Activated B cell treated with CpG ODN at 0.5 μM for 24 hours (primary cell): ENCODE measurements at regions not wholly inside any gene's neighbourhood (a gene's known extent, or its start where the extent isn't known, plus 50 kb on each side); places are given as distances from the start of the nearest gene placed in this dataset.

Source experiments
- ATAC-seq: fragments of 200-7000 bp; cut with Tn5 transposase; one replicate; pipeline ENCODE4 v1.10.0; 2021; ENCODE audit warnings: low read depth, mild to moderate bottlenecking, moderate library complexity
- CTCF ChIA-PET: fragments of 350-600 bp; sonication (Branson Sonifier 250); formaldehyde crosslinking; loops from one replicate; lab custom pipeline; 2021; ENCODE audit warnings: antibody characterized with exemption; lab: Charles Lee
- POLR2A ChIA-PET: fragments of 350-600 bp; sonication (Branson Sonifier 250); formaldehyde crosslinking; loops from one replicate; lab custom pipeline; 2021; ENCODE audit warnings: antibody characterized with exemption; lab: Charles Lee
- DNase-seq: peaks from one replicate; pipeline ENCODE4 v3.0.0; 2022
- H3K27ac Mint-ChIP-seq: one replicate; pipeline ENCODE4 v1.8.0; 2020; ENCODE audit warnings: mixed read lengths
- H3K27me3 Mint-ChIP-seq: one replicate; pipeline ENCODE4 v1.8.0; 2021; ENCODE audit warnings: mixed read lengths
- H3K36me3 Mint-ChIP-seq: one replicate; pipeline ENCODE4 v1.8.0; 2021; ENCODE audit warnings: low read depth, mixed read lengths
- H3K4me1 Mint-ChIP-seq: one replicate; pipeline ENCODE4 v1.8.0; 2021; ENCODE audit warnings: mixed read lengths
- H3K4me3 Mint-ChIP-seq: one replicate; pipeline ENCODE4 v1.8.0; 2020; ENCODE audit warnings: mild to moderate bottlenecking, mixed read lengths
- H3K9me3 Mint-ChIP-seq: one replicate; pipeline ENCODE4 v1.8.0; 2020; ENCODE audit warnings: mixed read lengths
- CTCF ChIP-seq: fragments of 200-600 bp; IDR thresholded peaks from one replicate; pipeline ENCODE4 v1.8.0; 2022; ENCODE audit warnings: antibody characterized with exemption, mild to moderate bottlenecking
- intact Hi-C: fragments of 100-400 bp; cut with micrococcal nuclease; formaldehyde crosslinking; loops from one replicate; pipeline ENCODE4 v1.15.1; 2024

GRCh38 chr14:53701108-53701875, 255.3 kb downstream of the BMP4 start:
- Mint-ChIP-seq H3K36me3 (no peaks in the 10 kb centered on the region), H3K9me3 (no peaks in the 10 kb centered on the region), H3K4me1 (no peaks in the 10 kb centered on the region), H3K27ac (no peak overlapping the region), H3K27me3 (no peaks in the 10 kb centered on the region), H3K4me3 (no peak overlapping the region)
- intact Hi-C loops: no loop called here
- ChIA-PET CTCF (no interaction called here), POLR2A (no interaction called here)
- no peak for TF ChIP-seq CTCF
- DNase-seq (no peak), ATAC-seq (no peak)

- no peaks in the 10 kb centered on the region for H3K4me1 Mint-ChIP-seq
- no peaks in the 10 kb centered on the region for H3K9me3 Mint-ChIP-seq
- H3K4me3 Mint-ChIP-seq: no peak overlapping the region
- no peak overlapping the region for H3K27ac Mint-ChIP-seq
- intact Hi-C loops: no loop called here
- no peaks in the 10 kb centered on the region for H3K36me3 Mint-ChIP-seq
- ChIA-PET POLR2A (no interaction called here), CTCF (no interaction called here)
- ATAC-seq (no peak), DNase-seq (no peak)
- no peaks in the 10 kb centered on the region for H3K27me3 Mint-ChIP-seq
- no peak for TF ChIP-seq CTCF
These were observed 260.2 kb downstream of the BMP4 start for GRCh38 chr14:53696217-53696965.

- TF ChIP-seq CTCF: no peak
- Mint-ChIP-seq H3K4me3 (no peak overlapping the region), H3K27me3 (no peaks in the 10 kb centered on the region), H3K27ac (no peak overlapping the region), H3K9me3 (no peaks in the 10 kb centered on the region), H3K4me1 (no peaks in the 10 kb centered on the region), H3K36me3 (no peaks in the 10 kb centered on the region)
- ChIA-PET POLR2A (no interaction called here), CTCF (no interaction called here)
- intact Hi-C loops: no loop called here
- ATAC-seq (no peak), DNase-seq (no peak)
These were observed 260.9 kb downstream of the BMP4 start for GRCh38 chr14:53695692-53696214.

- ChIA-PET POLR2A (no interaction called here), CTCF (no interaction called here)
- ATAC-seq (no peak), DNase-seq (no peak)
- H3K4me1 Mint-ChIP-seq: no peaks in the 10 kb centered on the region
- H3K4me3 Mint-ChIP-seq: no peak overlapping the region
- no peaks in the 10 kb centered on the region for H3K36me3 Mint-ChIP-seq
- no peaks in the 10 kb centered on the region for H3K27me3 Mint-ChIP-seq
- H3K9me3 Mint-ChIP-seq: no peaks in the 10 kb centered on the region
- no peak overlapping the region for H3K27ac Mint-ChIP-seq
- TF ChIP-seq CTCF: no peak
- intact Hi-C loops: no loop called here
These were observed 263.7 kb downstream of the BMP4 start for GRCh38 chr14:53692885-53693284.

GRCh38 chr14:53692451-53692850, 264.2 kb downstream of the BMP4 start:
- H3K9me3 Mint-ChIP-seq: no peaks in the 10 kb centered on the region
- no peak for DNase-seq
- ChIA-PET CTCF (no interaction called here), POLR2A (no interaction called here)
- no peak for TF ChIP-seq CTCF
- no peak overlapping the region for H3K4me3 Mint-ChIP-seq
- H3K4me1 Mint-ChIP-seq: no peaks in the 10 kb centered on the region
- H3K27ac Mint-ChIP-seq: no peak overlapping the region
- ATAC-seq: no peak
- intact Hi-C loops: no loop called here
- no peaks in the 10 kb centered on the region for H3K36me3 Mint-ChIP-seq
- no peaks in the 10 kb centered on the region for H3K27me3 Mint-ChIP-seq
